ENCODE measurements at regions not wholly inside any gene's neighbourhood (a gene's known extent, or its start where the extent isn't known, plus 50 kb on each side); places are given as distances from the start of the nearest gene placed in this dataset.
A peak's percentile ranks its signal among the peaks of the same experiment; 100 is the strongest.

- no peaks in the 10 kb centered on the region for H3K36me3 ChIP-seq
- TF ChIP-seq, protein P1, sequence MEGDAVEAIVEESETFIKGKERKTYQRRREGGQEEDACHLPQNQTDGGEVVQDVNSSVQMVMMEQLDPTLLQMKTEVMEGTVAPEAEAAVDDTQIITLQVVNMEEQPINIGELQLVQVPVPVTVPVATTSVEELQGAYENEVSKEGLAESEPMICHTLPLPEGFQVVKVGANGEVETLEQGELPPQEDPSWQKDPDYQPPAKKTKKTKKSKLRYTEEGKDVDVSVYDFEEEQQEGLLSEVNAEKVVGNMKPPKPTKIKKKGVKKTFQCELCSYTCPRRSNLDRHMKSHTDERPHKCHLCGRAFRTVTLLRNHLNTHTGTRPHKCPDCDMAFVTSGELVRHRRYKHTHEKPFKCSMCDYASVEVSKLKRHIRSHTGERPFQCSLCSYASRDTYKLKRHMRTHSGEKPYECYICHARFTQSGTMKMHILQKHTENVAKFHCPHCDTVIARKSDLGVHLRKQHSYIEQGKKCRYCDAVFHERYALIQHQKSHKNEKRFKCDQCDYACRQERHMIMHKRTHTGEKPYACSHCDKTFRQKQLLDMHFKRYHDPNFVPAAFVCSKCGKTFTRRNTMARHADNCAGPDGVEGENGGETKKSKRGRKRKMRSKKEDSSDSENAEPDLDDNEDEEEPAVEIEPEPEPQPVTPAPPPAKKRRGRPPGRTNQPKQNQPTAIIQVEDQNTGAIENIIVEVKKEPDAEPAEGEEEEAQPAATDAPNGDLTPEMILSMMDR (IDR thresholded peaks at IDR 0.05; ENCODE audit: low read depth, low read length) = no peak
- no peak for DNase-seq
- H3K27me3 ChIP-seq (ENCODE audit: insufficient read depth, low read depth, severe bottlenecking) = no peaks in the 10 kb centered on the region
- H3K27ac ChIP-seq = no peak overlapping the region
- H3K4me3 ChIP-seq (ENCODE audit: low read depth, low read length) = no peak overlapping the region
- H3K9me3 ChIP-seq (ENCODE audit: severe bottlenecking) = no peaks in the 10 kb centered on the region
Observed at GRCh38 chr2:60221098-60221497, 332.4 kb downstream of the BCL11A start.

GRCh38 chr2:60219536-60219935 lies 333.9 kb downstream of the BCL11A start:
- TF ChIP-seq, protein P1 (IDR thresholded peaks at IDR 0.05; ENCODE audit: low read depth, low read length) = no peak
- DNase-seq = peak; percentile 24
- H3K4me3 ChIP-seq (ENCODE audit: low read depth, low read length) = no peak overlapping the region
- no peaks in the 10 kb centered on the region for H3K36me3 ChIP-seq
- H3K27ac ChIP-seq = no peak overlapping the region
- H3K9me3 ChIP-seq (ENCODE audit: severe bottlenecking) = no peaks in the 10 kb centered on the region
- H3K27me3 ChIP-seq (ENCODE audit: insufficient read depth, low read depth, severe bottlenecking) = no peaks in the 10 kb centered on the region

- H3K9me3 ChIP-seq (ENCODE audit: severe bottlenecking) = no peaks in the 10 kb centered on the region
- H3K27ac ChIP-seq = no peak overlapping the region
Observed at GRCh38 chr2:60216452-60216995, 336.9 kb downstream of the BCL11A start.

GRCh38 chr2:60215386-60215901 lies 338.0 kb downstream of the BCL11A start:
- H3K27me3 ChIP-seq (ENCODE audit: insufficient read depth, low read depth, severe bottlenecking) = no peaks in the 10 kb centered on the region
- TF ChIP-seq, protein P1 (IDR thresholded peaks at IDR 0.05; ENCODE audit: low read depth, low read length) = no peak
- H3K27ac ChIP-seq = no peak overlapping the region
- no peak overlapping the region for H3K4me3 ChIP-seq (ENCODE audit: low read depth, low read length)
- H3K36me3 ChIP-seq = no peaks in the 10 kb centered on the region
- no peaks in the 10 kb centered on the region for H3K9me3 ChIP-seq (ENCODE audit: severe bottlenecking)
- DNase-seq = no peak

More at GRCh38 chr2:60216452-60216995, 336.9 kb downstream of the BCL11A start:
- Histone ChIP-seq H3K36me3 (no peaks in the 10 kb centered on the region), H3K27me3 (ENCODE audit: insufficient read depth, low read depth, severe bottlenecking) (no peaks in the 10 kb centered on the region), H3K4me3 (ENCODE audit: low read depth, low read length) (no peak overlapping the region)
- DNase-seq = no peak
- TF ChIP-seq, protein P1 (IDR thresholded peaks at IDR 0.05; ENCODE audit: low read depth, low read length) = no peak

- no peak for DNase-seq
- H3K4me3 ChIP-seq (ENCODE audit: low read depth, low read length) = no peak overlapping the region
Observed at GRCh38 chr2:60214626-60214875, 338.9 kb downstream of the BCL11A start.

More at GRCh38 chr2:60214626-60214875, 338.9 kb downstream of the BCL11A start:
- Histone ChIP-seq H3K27ac (no peak overlapping the region), H3K9me3 (ENCODE audit: severe bottlenecking) (no peaks in the 10 kb centered on the region), H3K27me3 (ENCODE audit: insufficient read depth, low read depth, severe bottlenecking) (no peaks in the 10 kb centered on the region), H3K36me3 (no peaks in the 10 kb centered on the region)
- TF ChIP-seq, protein P1 (IDR thresholded peaks at IDR 0.05; ENCODE audit: low read depth, low read length) = no peak

All from WERI-Rb-1 (cell line).